ENCODE measurements at regions not wholly inside any gene's neighbourhood (a gene's known extent, or its start where the extent isn't known, plus 50 kb on each side); places are given as distances from the start of the nearest gene placed in this dataset.

DNA sequence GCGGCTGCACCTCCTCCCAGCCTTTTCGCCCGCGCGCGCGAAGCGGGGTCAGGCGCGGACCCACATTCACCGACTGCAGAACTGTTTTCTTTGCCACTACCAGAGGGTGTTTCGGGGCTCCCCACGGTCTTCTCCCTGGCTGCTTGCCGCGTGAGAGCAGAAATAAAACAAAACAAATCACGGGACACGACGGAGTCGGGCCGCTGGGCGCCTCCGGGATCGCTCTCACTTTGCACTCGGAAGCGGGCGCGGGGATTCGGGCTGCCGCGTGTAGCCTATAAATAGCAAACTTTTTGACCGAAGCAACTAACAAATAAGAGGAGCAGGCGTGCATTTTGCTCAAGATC, 412.3 kb upstream of the ESRRG start:
- TF ChIP-seq, protein P1, sequence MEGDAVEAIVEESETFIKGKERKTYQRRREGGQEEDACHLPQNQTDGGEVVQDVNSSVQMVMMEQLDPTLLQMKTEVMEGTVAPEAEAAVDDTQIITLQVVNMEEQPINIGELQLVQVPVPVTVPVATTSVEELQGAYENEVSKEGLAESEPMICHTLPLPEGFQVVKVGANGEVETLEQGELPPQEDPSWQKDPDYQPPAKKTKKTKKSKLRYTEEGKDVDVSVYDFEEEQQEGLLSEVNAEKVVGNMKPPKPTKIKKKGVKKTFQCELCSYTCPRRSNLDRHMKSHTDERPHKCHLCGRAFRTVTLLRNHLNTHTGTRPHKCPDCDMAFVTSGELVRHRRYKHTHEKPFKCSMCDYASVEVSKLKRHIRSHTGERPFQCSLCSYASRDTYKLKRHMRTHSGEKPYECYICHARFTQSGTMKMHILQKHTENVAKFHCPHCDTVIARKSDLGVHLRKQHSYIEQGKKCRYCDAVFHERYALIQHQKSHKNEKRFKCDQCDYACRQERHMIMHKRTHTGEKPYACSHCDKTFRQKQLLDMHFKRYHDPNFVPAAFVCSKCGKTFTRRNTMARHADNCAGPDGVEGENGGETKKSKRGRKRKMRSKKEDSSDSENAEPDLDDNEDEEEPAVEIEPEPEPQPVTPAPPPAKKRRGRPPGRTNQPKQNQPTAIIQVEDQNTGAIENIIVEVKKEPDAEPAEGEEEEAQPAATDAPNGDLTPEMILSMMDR (IDR thresholded peaks at IDR 0.05): no peak
- TF ChIP-seq POLR2AphosphoS5 (IDR thresholded peaks at IDR 0.05) (no peak), POLR2A (IDR thresholded peaks at IDR 0.05) (no peak), EP300 (IDR thresholded peaks at IDR 0.05; ENCODE audit: low read depth) (no peak)
